ENCODE measurements at regions not wholly inside any gene's neighbourhood (a gene's known extent, or its start where the extent isn't known, plus 50 kb on each side); places are given as distances from the start of the nearest gene placed in this dataset.

GRCh38 chr4:114082348-114082747, 102.9 kb upstream of the ARSJ start:
- Histone ChIP-seq H2BK15ac (ENCODE audit: low read depth, poor library complexity, severe bottlenecking) (no peak overlapping the region), H3K4me3 (ENCODE audit: insufficient read depth in 1 of 2, low read depth in 1 of 2, low read length in 2 of 2) (no peak overlapping the region), H3K4me2 (ENCODE audit: low read length, poor library complexity, severe bottlenecking) (no peak overlapping the region), H3K79me1 (replicated peaks; ENCODE audit: low read length, poor library complexity, severe bottlenecking) (no peaks in the 10 kb centered on the region), H3K23ac (ENCODE audit: low read length in 2 of 2) (no peak overlapping the region), H2AFZ (ENCODE audit: low read depth, low read length) (no peak overlapping the region), H3K27ac (ENCODE audit: low read length, poor library complexity, severe bottlenecking) (no peak overlapping the region), H3K4ac (ENCODE audit: low read depth in 1 of 2, low read length in 2 of 2) (no peak overlapping the region), H3K4me1 (ENCODE audit: control insufficient read depth, insufficient read depth, low read depth, low read length) (no peaks in the 10 kb centered on the region), H3K9ac (ENCODE audit: low read length) (no peak overlapping the region), H4K8ac (ENCODE audit: low read length) (no peak overlapping the region), H2BK120ac (ENCODE audit: low read depth, low read length) (no peak overlapping the region), H3K36me3 (ENCODE audit: control insufficient read depth in 1 of 2, insufficient read depth in 2 of 2, low read depth in 1 of 2, low read length in 2 of 2) (no peaks in the 10 kb centered on the region), H2AK5ac (ENCODE audit: low read length, severe bottlenecking) (no peak overlapping the region), H2BK5ac (ENCODE audit: low read depth, low read length, poor library complexity, severe bottlenecking) (no peak overlapping the region), H3K27me3 (ENCODE audit: control insufficient read depth in 1 of 2, insufficient read depth in 1 of 2, low read length in 2 of 2) (no peaks in the 10 kb centered on the region), H3K18ac (ENCODE audit: low read depth in 1 of 2, low read length in 2 of 2) (no peak overlapping the region), H4K91ac (ENCODE audit: low read length) (no peak overlapping the region), H3K14ac (ENCODE audit: low read length in 2 of 2) (no peak overlapping the region), H3K9me3 (ENCODE audit: control insufficient read depth, low read length) (no peaks in the 10 kb centered on the region), H2BK12ac (ENCODE audit: low read length in 2 of 2) (no peak overlapping the region)
- WGBS, result 88% methylated on average over 5 of the region's 6 CpGs
- DNase-seq, result no peak

- Histone ChIP-seq H3K4me3 (ENCODE audit: insufficient read depth in 1 of 2, low read depth in 1 of 2, low read length in 2 of 2) (no peak overlapping the region), H3K27ac (ENCODE audit: low read length, poor library complexity, severe bottlenecking) (no peak overlapping the region), H3K9ac (ENCODE audit: low read length) (no peak overlapping the region), H3K18ac (ENCODE audit: low read depth in 1 of 2, low read length in 2 of 2) (no peak overlapping the region), H3K27me3 (ENCODE audit: control insufficient read depth in 1 of 2, insufficient read depth in 1 of 2, low read length in 2 of 2) (no peaks in the 10 kb centered on the region), H4K8ac (ENCODE audit: low read length) (no peak overlapping the region), H3K14ac (ENCODE audit: low read length in 2 of 2) (no peak overlapping the region), H4K91ac (ENCODE audit: low read length) (no peak overlapping the region), H3K36me3 (ENCODE audit: control insufficient read depth in 1 of 2, insufficient read depth in 2 of 2, low read depth in 1 of 2, low read length in 2 of 2) (no peaks in the 10 kb centered on the region), H3K4ac (ENCODE audit: low read depth in 1 of 2, low read length in 2 of 2) (no peak overlapping the region), H2AFZ (ENCODE audit: low read depth, low read length) (no peak overlapping the region), H3K23ac (ENCODE audit: low read length in 2 of 2) (no peak overlapping the region), H3K4me2 (ENCODE audit: low read length, poor library complexity, severe bottlenecking) (no peak overlapping the region), H2BK5ac (ENCODE audit: low read depth, low read length, poor library complexity, severe bottlenecking) (no peak overlapping the region), H3K9me3 (ENCODE audit: control insufficient read depth, low read length) (no peaks in the 10 kb centered on the region), H2BK120ac (ENCODE audit: low read depth, low read length) (no peak overlapping the region), H3K4me1 (ENCODE audit: control insufficient read depth, insufficient read depth, low read depth, low read length) (no peaks in the 10 kb centered on the region), H2AK5ac (ENCODE audit: low read length, severe bottlenecking) (no peak overlapping the region), H2BK15ac (ENCODE audit: low read depth, poor library complexity, severe bottlenecking) (no peak overlapping the region), H2BK12ac (ENCODE audit: low read length in 2 of 2) (no peak overlapping the region), H3K79me1 (replicated peaks; ENCODE audit: low read length, poor library complexity, severe bottlenecking) (no peaks in the 10 kb centered on the region)
- DNase-seq, result no peak
These were observed 106.3 kb upstream of the ARSJ start for GRCh38 chr4:114085611-114086345.

GRCh38 chr4:114087596-114088230, 108.3 kb upstream of the ARSJ start:
- no peak overlapping the region for H2AK5ac ChIP-seq (ENCODE audit: low read length, severe bottlenecking)
- no peak overlapping the region for H2BK15ac ChIP-seq (ENCODE audit: low read depth, poor library complexity, severe bottlenecking)
- no peak overlapping the region for H3K4me2 ChIP-seq (ENCODE audit: low read length, poor library complexity, severe bottlenecking)
- H3K36me3 ChIP-seq (ENCODE audit: control insufficient read depth in 1 of 2, insufficient read depth in 2 of 2, low read depth in 1 of 2, low read length in 2 of 2), result no peaks in the 10 kb centered on the region
- no peaks in the 10 kb centered on the region for H3K79me1 ChIP-seq (replicated peaks; ENCODE audit: low read length, poor library complexity, severe bottlenecking)
- H3K4me3 ChIP-seq (ENCODE audit: insufficient read depth in 1 of 2, low read depth in 1 of 2, low read length in 2 of 2), result no peak overlapping the region
- peak overlapping the region; percentile 74 for H3K27ac ChIP-seq (ENCODE audit: low read length, poor library complexity, severe bottlenecking)
- no peak overlapping the region for H3K4ac ChIP-seq (ENCODE audit: low read depth in 1 of 2, low read length in 2 of 2)
- no peak overlapping the region for H3K14ac ChIP-seq (ENCODE audit: low read length in 2 of 2)
- no peak overlapping the region for H2BK12ac ChIP-seq (ENCODE audit: low read length in 2 of 2)
- peaks cover 2% of the 10 kb centered on the region for H3K4me1 ChIP-seq (ENCODE audit: control insufficient read depth, insufficient read depth, low read depth, low read length)
- H3K23ac ChIP-seq (ENCODE audit: low read length in 2 of 2), result no peak overlapping the region
- no peaks in the 10 kb centered on the region for H3K27me3 ChIP-seq (ENCODE audit: control insufficient read depth in 1 of 2, insufficient read depth in 1 of 2, low read length in 2 of 2)
- no CpG with 5 or more reads among the region's 1 CpG for WGBS
- H2BK120ac ChIP-seq (ENCODE audit: low read depth, low read length), result no peak overlapping the region
- DNase-seq, result peak; percentile 46
- peak overlapping the region; percentile 26 for H3K9ac ChIP-seq (ENCODE audit: low read length)
- no peak overlapping the region for H2BK5ac ChIP-seq (ENCODE audit: low read depth, low read length, poor library complexity, severe bottlenecking)
- no peaks in the 10 kb centered on the region for H3K9me3 ChIP-seq (ENCODE audit: control insufficient read depth, low read length)
- no peak overlapping the region for H3K18ac ChIP-seq (ENCODE audit: low read depth in 1 of 2, low read length in 2 of 2)
- no peak overlapping the region for H4K91ac ChIP-seq (ENCODE audit: low read length)
- no peak overlapping the region for H2AFZ ChIP-seq (ENCODE audit: low read depth, low read length)
- H4K8ac ChIP-seq (ENCODE audit: low read length), result no peak overlapping the region

GRCh38 chr4:114088481-114088880, 109.0 kb upstream of the ARSJ start:
- H3K79me1 ChIP-seq (replicated peaks; ENCODE audit: low read length, poor library complexity, severe bottlenecking), result no peaks in the 10 kb centered on the region
- no peak overlapping the region for H3K18ac ChIP-seq (ENCODE audit: low read depth in 1 of 2, low read length in 2 of 2)
- H3K27me3 ChIP-seq (ENCODE audit: control insufficient read depth in 1 of 2, insufficient read depth in 1 of 2, low read length in 2 of 2), result no peaks in the 10 kb centered on the region
- H4K8ac ChIP-seq (ENCODE audit: low read length), result no peak overlapping the region
- H3K27ac ChIP-seq (ENCODE audit: low read length, poor library complexity, severe bottlenecking), result no peak overlapping the region
- no peak overlapping the region for H2AK5ac ChIP-seq (ENCODE audit: low read length, severe bottlenecking)
- H2BK12ac ChIP-seq (ENCODE audit: low read length in 2 of 2), result no peak overlapping the region
- no peak overlapping the region for H3K4me3 ChIP-seq (ENCODE audit: insufficient read depth in 1 of 2, low read depth in 1 of 2, low read length in 2 of 2)
- no peak overlapping the region for H3K23ac ChIP-seq (ENCODE audit: low read length in 2 of 2)
- no peak overlapping the region for H2BK5ac ChIP-seq (ENCODE audit: low read depth, low read length, poor library complexity, severe bottlenecking)
- no peak overlapping the region for H3K9ac ChIP-seq (ENCODE audit: low read length)
- H2BK15ac ChIP-seq (ENCODE audit: low read depth, poor library complexity, severe bottlenecking), result no peak overlapping the region
- H3K14ac ChIP-seq (ENCODE audit: low read length in 2 of 2), result no peak overlapping the region
- H4K91ac ChIP-seq (ENCODE audit: low read length), result no peak overlapping the region
- no peaks in the 10 kb centered on the region for H3K9me3 ChIP-seq (ENCODE audit: control insufficient read depth, low read length)
- no peak overlapping the region for H3K4ac ChIP-seq (ENCODE audit: low read depth in 1 of 2, low read length in 2 of 2)
- no peak for DNase-seq
- H3K4me1 ChIP-seq (ENCODE audit: control insufficient read depth, insufficient read depth, low read depth, low read length), result peaks cover 2% of the 10 kb centered on the region
- no peaks in the 10 kb centered on the region for H3K36me3 ChIP-seq (ENCODE audit: control insufficient read depth in 1 of 2, insufficient read depth in 2 of 2, low read depth in 1 of 2, low read length in 2 of 2)
- H3K4me2 ChIP-seq (ENCODE audit: low read length, poor library complexity, severe bottlenecking), result no peak overlapping the region
- no peak overlapping the region for H2AFZ ChIP-seq (ENCODE audit: low read depth, low read length)
- H2BK120ac ChIP-seq (ENCODE audit: low read depth, low read length), result no peak overlapping the region

Measured in mesenchymal stem cell (in vitro differentiated cells and primary cell).